GM12878 (cell line): ENCODE measurements at regions not wholly inside any gene's neighbourhood (a gene's known extent, or its start where the extent isn't known, plus 50 kb on each side); places are given as distances from the start of the nearest gene placed in this dataset.

ENCODE experiments used
- ATAC-seq: fragments of 200-7000 bp; cut with Tn5 transposase; 3 replicates; pipeline ENCODE4 v1.9.1; 2020; ENCODE audit warnings: mild to moderate bottlenecking, moderate library complexity
- BruUV-seq: library from RNA; stranded (reverse); fragments of 400-500 nt; replicated peaks from 2 replicates; lab custom pipeline; 2021; lab: Mats Ljungman, UMichigan
- CTCF ChIA-PET: fragments of 300-600 bp; sonication (Branson Sonifier 250); formaldehyde crosslinking; extraction: SDS; loops from one replicate; lab custom pipeline; 2021; ENCODE audit warnings: inconsistent platforms; lab: Yijun Ruan, JAX
- POLR2A ChIA-PET: fragments of 350-600 bp; formaldehyde crosslinking; extraction: SDS; loops from one replicate; lab custom pipeline; 2021; ENCODE audit warnings: inconsistent platforms; lab: Charles Lee
- RAD21 ChIA-PET: fragments of 300-600 bp; sonication (Branson Sonifier 250); formaldehyde crosslinking; loops from one replicate; lab custom pipeline; 2023; ENCODE audit warnings: antibody characterized with exemption; ENCODE audit not compliant: unreplicated experiment; lab: Charles Lee
- SMC1A ChIA-PET: fragments of 300-600 bp; sonication (Branson Sonifier 250); formaldehyde crosslinking; loops from one replicate; lab custom pipeline; 2023; ENCODE audit not compliant: unreplicated experiment, uncharacterized antibody; lab: Charles Lee
- DNase-seq: peaks from one replicate; pipeline ENCODE4 v3.0.0-alpha.2; 2011; ENCODE audit warnings: low read depth, low spot score
- FAIRE-seq: peaks from 3 replicates; lab custom pipeline; 2011; peaks lifted over from hg19 to GRCh38; lab: Jason Lieb, UNC
- H2AFZ ChIP-seq: 2 replicates; pipeline ENCODE4 v1.6.0; 2011; ENCODE audit warnings: low read depth, low read length, control low read depth; ENCODE audit not compliant: control insufficient read depth
- H3K27ac ChIP-seq: 2 replicates; pipeline ENCODE4 v1.5.1; 2011; ENCODE audit warnings: control low read depth; ENCODE audit not compliant: control insufficient read depth, insufficient read depth
- H3K27me3 ChIP-seq, 2 experiments: replicated peaks in 1 of 2; 2 replicates each; pipeline versions ENCODE4 v1.6.0 to v1.6.1; 2011; ENCODE audit warnings: low read length in 1 of 2; ENCODE audit not compliant: control insufficient read depth in 2 of 2, insufficient read depth in 2 of 2
- H3K36me3 ChIP-seq, 2 experiments: 2 replicates each; pipeline ENCODE4 v1.5.1; 2011; ENCODE audit warnings: low read length in 1 of 2; ENCODE audit not compliant: control insufficient read depth in 2 of 2, insufficient read depth in 2 of 2
- H3K4me1 ChIP-seq: 2 replicates; pipeline ENCODE4 v1.6.1; 2011; ENCODE audit warnings: mild to moderate bottlenecking, low read length, moderate library complexity, mixed read lengths; ENCODE audit not compliant: control insufficient read depth, insufficient read depth
- H3K4me2 ChIP-seq: 2 replicates; pipeline ENCODE4 v1.6.0; 2011; ENCODE audit warnings: control low read depth; ENCODE audit not compliant: control insufficient read depth, insufficient read depth
- H3K4me3 ChIP-seq: fragments of 200-600 bp; sonication (generic); 2 replicates; pipeline ENCODE4 v1.5.1; 2016
- H3K79me2 ChIP-seq: 2 replicates; pipeline ENCODE4 v1.6.0; 2011; ENCODE audit warnings: low read length; ENCODE audit not compliant: control insufficient read depth, insufficient read depth
- H3K9ac ChIP-seq: 2 replicates; pipeline ENCODE4 v1.8.0; 2011; ENCODE audit warnings: low read length, control low read depth, mixed read lengths; ENCODE audit not compliant: control insufficient read depth, insufficient read depth
- H3K9me3 ChIP-seq: replicated peaks from 3 replicates; pipeline ENCODE4 v1.5.1; 2011; ENCODE audit warnings: mild to moderate bottlenecking, low read length; ENCODE audit not compliant: control insufficient read depth, insufficient read depth
- H4K20me1 ChIP-seq: 2 replicates; pipeline ENCODE4 v1.6.0; 2011; ENCODE audit not compliant: control insufficient read depth, insufficient read depth
- ASH2L ChIP-seq: fragments of 300-600, 200-600 bp; sonication (generic); IDR thresholded peaks from 2 replicates; pipeline ENCODE4 v1.6.1; 2017; ENCODE audit warnings: low read depth, mild to moderate bottlenecking, borderline replicate concordance
- CBFB ChIP-seq: IDR thresholded peaks from 2 replicates; pipeline ENCODE4 v1.6.1; 2016; ENCODE audit warnings: antibody characterized with exemption, low read depth
- CBX5 ChIP-seq: sonication (generic); IDR thresholded peaks from 2 replicates; pipeline ENCODE4 v1.6.1; 2016; ENCODE audit warnings: low read depth, moderate library complexity, mild to moderate bottlenecking, inconsistent platforms
- CREB1 ChIP-seq: IDR thresholded peaks from 2 replicates; pipeline ENCODE4 v1.6.1; 2012; ENCODE audit warnings: low read depth, mild to moderate bottlenecking, inconsistent platforms
- GATAD2B ChIP-seq: fragments of 450-650 bp; conservative IDR thresholded peaks from 2 replicates; pipeline ENCODE4 v1.6.1; 2017; ENCODE audit warnings: low read depth, mild to moderate bottlenecking, moderate library complexity
- KDM1A ChIP-seq: fragments of 200-600 bp; sonication (generic); IDR thresholded peaks from 2 replicates; pipeline ENCODE4 v1.6.1; 2016; ENCODE audit warnings: borderline replicate concordance
- MYB ChIP-seq: fragments of 150-350 bp; IDR thresholded peaks from 2 replicates; pipeline ENCODE4 v1.6.1; 2014; ENCODE audit warnings: mild to moderate bottlenecking, low read depth, low read length, borderline replicate concordance
- RAD21 ChIP-seq: IDR thresholded peaks from 2 replicates; pipeline ENCODE4 v1.6.1; 2011; ENCODE audit warnings: mild to moderate bottlenecking, low read depth, low read length, moderate library complexity; ENCODE audit not compliant: insufficient read depth
- RFX5 ChIP-seq: IDR thresholded peaks from 2 replicates; pipeline ENCODE4 v1.6.1; 2011; ENCODE audit warnings: low read depth, low read length, improper control_type of control experiment
- SIX5 ChIP-seq: IDR thresholded peaks from 2 replicates; pipeline ENCODE4 v1.6.1; 2011; ENCODE audit warnings: mild to moderate bottlenecking, low read depth, low read length, moderate library complexity; ENCODE audit not compliant: severe bottlenecking
- SMAD5 ChIP-seq: IDR thresholded peaks from 2 replicates; pipeline ENCODE4 v1.6.1; 2016; ENCODE audit warnings: antibody characterized with exemption, low read depth
- SMC3 ChIP-seq: IDR thresholded peaks from 2 replicates; pipeline ENCODE4 v1.6.1; 2011; ENCODE audit warnings: low read length, improper control_type of control experiment, borderline replicate concordance
- SUPT20H ChIP-seq: IDR thresholded peaks from 2 replicates; pipeline ENCODE4 v1.6.1; 2011; ENCODE audit warnings: low read depth, mild to moderate bottlenecking, low read length, moderate library complexity, borderline replicate concordance; ENCODE audit not compliant: control insufficient read depth
- WRNIP1 ChIP-seq: IDR thresholded peaks from 2 replicates; pipeline ENCODE4 v1.6.1; 2011; ENCODE audit warnings: low read depth, low read length, improper control_type of control experiment, borderline replicate concordance
- ZNF24 ChIP-seq: fragments of 450-650 bp; IDR thresholded peaks from 2 replicates; pipeline ENCODE4 v1.6.1; 2017; ENCODE audit warnings: antibody characterized with exemption, mild to moderate bottlenecking
- ZNF274 ChIP-seq: IDR thresholded peaks from one replicate; pipeline ENCODE4 v1.8.0; 2011; ENCODE audit not compliant: insufficient read length, insufficient read depth
- ZNF622 ChIP-seq: fragments of 450-650 bp; IDR thresholded peaks from 2 replicates; pipeline ENCODE4 v1.6.1; 2017; ENCODE audit warnings: mild to moderate bottlenecking, inconsistent platforms
- WGBS: methylation state at CpG from one replicate; pipeline ENCODE4 v1.1.6; 2016; ENCODE audit warnings: low lambda C conversion rate; ENCODE audit not compliant: insufficient replicate concordance, insufficient coverage; ENCODE audit errors: missing lambda C conversion rate; 5-methylcytosine and 5-hydroxymethylcytosine counted together
- in situ Hi-C: fragments of 300-500 bp; cut with MboI; formaldehyde crosslinking; loops from 9 replicates; pipeline ENCODE4 v1.14.3; 2018; ENCODE audit warnings: mixed read lengths
- intact Hi-C: fragments of 100-400 bp; cut with micrococcal nuclease; formaldehyde crosslinking; loops from one replicate; pipeline ENCODE4 v1.14.2; 2022; ENCODE audit not compliant: unreplicated experiment
- TF ChIP-seq, protein P1 (sequence below): fragments of 450-650 bp; formaldehyde crosslinking; IDR thresholded peaks from 2 replicates; pipeline ENCODE4 v1.4.0; 2022; ENCODE audit warnings: mild to moderate bottlenecking, moderate library complexity

DNA sequence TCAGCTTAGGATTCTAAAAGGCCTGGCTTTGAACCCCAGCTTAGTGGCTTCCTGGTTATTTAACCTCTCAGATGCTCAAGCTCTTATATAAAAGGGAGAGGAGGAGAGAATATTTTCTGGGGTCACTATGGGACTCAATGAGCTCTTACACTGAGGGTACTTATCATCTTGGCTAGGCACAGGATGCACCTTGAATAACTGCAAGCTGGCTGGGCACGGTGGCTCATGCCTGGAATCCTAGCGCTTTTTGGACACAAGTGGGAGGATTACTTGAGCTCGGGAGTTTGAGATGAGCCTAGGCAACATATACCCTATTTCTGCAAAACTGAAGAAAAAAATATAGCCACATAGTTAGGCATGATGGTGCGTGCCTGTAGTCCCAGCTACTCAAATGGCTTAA is 665.3 kb upstream of the RBFOX1 start:
- 16% methylated on average over 4 of the region's 4 CpGs for WGBS
- ATAC-seq (no peak), FAIRE-seq (no peak), DNase-seq (no peak)
- Histone ChIP-seq H3K4me1 (no peaks in the 10 kb centered on the region), H4K20me1 (no peaks in the 10 kb centered on the region), H3K27ac (no peak overlapping the region), H3K9ac (no peak overlapping the region), H2AFZ (no peak overlapping the region), H3K9me3 (no peaks in the 10 kb centered on the region), H3K27me3 (no peaks in the 10 kb centered on the region), H3K4me3 (no peak overlapping the region), H3K79me2 (no peaks in the 10 kb centered on the region), H3K36me3 (no peaks in the 10 kb centered on the region), H3K4me2 (no peak overlapping the region)
- POLR2A ChIA-PET = no interaction called here
- SMC1A ChIA-PET = no interaction called here
- CTCF ChIA-PET = interaction anchor here (2.7 to 2.9 kb wide), 2 partner anchors 16 to 24 kb away, joined by 10 to 11 read pairs; no protein-coding TSS in a partner anchor
- no TSS peak for BruUV-seq
- intact Hi-C loops (no loop called here), in situ Hi-C loops (loop anchor here (10.0 to 25.0 kb wide), 3 partner anchors 57 to 1495 kb away; no protein-coding TSS in a partner anchor)
- RAD21 ChIA-PET = no interaction called here
- TF ChIP-seq SIX5 (no peak), WRNIP1 (no peak), CREB1 (no peak), RAD21 (no peak), SUPT20H (no peak)

DNA sequence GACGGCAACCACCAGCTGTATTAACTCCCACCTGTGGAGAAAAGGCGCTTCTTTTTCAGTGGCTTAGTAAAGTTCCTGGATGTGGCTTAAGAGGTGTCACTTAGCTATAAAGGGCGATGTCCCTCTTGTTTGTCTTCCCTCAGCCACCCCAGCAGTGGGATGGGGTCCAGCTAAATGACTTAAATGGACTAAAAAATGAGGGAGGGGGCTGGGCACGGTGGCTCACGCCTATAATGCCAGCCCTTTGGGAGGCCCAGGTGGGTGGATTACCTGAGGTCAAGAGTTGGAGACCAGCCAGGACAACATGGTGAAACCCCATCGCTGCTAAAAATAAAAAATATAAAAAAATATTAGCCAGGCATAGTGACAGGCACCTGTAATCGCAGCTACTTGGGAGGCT is 667.5 kb upstream of the RBFOX1 start:
- ChIA-PET RAD21 (no interaction called here), CTCF (no interaction called here), POLR2A (no interaction called here), SMC1A (no interaction called here)
- intact Hi-C loops (no loop called here), in situ Hi-C loops (loop anchor here (10.0 to 25.0 kb wide), 3 partner anchors 60 to 1497 kb away; no protein-coding TSS in a partner anchor)
- Histone ChIP-seq H3K27ac (no peak overlapping the region), H4K20me1 (no peaks in the 10 kb centered on the region), H3K9ac (no peak overlapping the region), H3K4me3 (no peak overlapping the region), H3K79me2 (no peaks in the 10 kb centered on the region), H3K9me3 (no peaks in the 10 kb centered on the region), H3K4me1 (no peaks in the 10 kb centered on the region), H3K27me3 (no peaks in the 10 kb centered on the region), H3K4me2 (no peak overlapping the region), H2AFZ (no peak overlapping the region), H3K36me3 (no peaks in the 10 kb centered on the region)
- no TSS peak for BruUV-seq
- 16% methylated on average over 7 of the region's 7 CpGs for WGBS
- DNase-seq = no peak
- no peak for ATAC-seq
- no peak for FAIRE-seq
- no peak for TF ChIP-seq ZNF24
- TF ChIP-seq CBX5 = no peak
- TF ChIP-seq SMC3 = no peak
- no peak for TF ChIP-seq GATAD2B
- no peak for TF ChIP-seq CBFB
- no peak for TF ChIP-seq RFX5
- TF ChIP-seq KDM1A = no peak
- no peak for TF ChIP-seq SMAD5
- TF ChIP-seq ZNF622 = no peak
- TF ChIP-seq MYB = no peak
- TF ChIP-seq ASH2L = no peak
- TF ChIP-seq, protein P1, sequence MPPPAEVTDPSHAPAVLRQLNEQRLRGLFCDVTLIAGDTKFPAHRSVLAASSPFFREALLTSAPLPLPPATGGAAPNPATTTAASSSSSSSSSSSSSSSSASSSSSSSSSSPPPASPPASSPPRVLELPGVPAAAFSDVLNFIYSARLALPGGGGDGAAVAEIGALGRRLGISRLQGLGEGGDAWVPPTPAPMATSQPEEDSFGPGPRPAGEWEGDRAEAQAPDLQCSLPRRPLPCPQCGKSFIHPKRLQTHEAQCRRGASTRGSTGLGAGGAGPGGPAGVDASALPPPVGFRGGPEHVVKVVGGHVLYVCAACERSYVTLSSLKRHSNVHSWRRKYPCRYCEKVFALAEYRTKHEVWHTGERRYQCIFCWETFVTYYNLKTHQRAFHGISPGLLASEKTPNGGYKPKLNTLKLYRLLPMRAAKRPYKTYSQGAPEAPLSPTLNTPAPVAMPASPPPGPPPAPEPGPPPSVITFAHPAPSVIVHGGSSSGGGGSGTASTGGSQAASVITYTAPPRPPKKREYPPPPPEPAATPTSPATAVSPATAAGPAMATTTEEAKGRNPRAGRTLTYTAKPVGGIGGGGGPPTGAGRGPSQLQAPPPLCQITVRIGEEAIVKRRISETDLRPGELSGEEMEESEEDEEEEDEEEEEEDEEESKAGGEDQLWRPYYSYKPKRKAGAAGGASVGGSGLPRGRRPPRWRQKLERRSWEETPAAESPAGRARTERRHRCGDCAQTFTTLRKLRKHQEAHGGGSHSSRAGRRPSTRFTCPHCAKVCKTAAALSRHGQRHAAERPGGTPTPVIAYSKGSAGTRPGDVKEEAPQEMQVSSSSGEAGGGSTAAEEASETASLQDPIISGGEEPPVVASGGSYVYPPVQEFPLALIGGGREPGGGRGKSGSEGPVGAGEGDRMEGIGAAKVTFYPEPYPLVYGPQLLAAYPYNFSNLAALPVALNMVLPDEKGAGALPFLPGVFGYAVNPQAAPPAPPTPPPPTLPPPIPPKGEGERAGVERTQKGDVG (CRISPR knock-in tag) = no peak
- TF ChIP-seq ZNF274 = no peak
